ENCODE measurements at regions not wholly inside any gene's neighbourhood (a gene's known extent, or its start where the extent isn't known, plus 50 kb on each side); places are given as distances from the start of the nearest gene placed in this dataset.
"Not testable (repeated sequence)": the region's sequence is repeated elsewhere in the genome, so short reads cannot be mapped to it uniquely, and the experiment has no call there.

GRCh38 chr22:49345896-49346295 is 481.8 kb downstream of the BRD1 start:
- Histone ChIP-seq H3K27me3 (ENCODE audit: control insufficient read depth, low read length) (no peaks in the 10 kb centered on the region), H3K27ac (ENCODE audit: low read depth, low read length) (no peak overlapping the region), H3K9me3 (ENCODE audit: control insufficient read depth, insufficient read depth, low read length) (no peaks in the 10 kb centered on the region), H3K4me2 (ENCODE audit: low read length) (no peak overlapping the region), H3K9me2 (replicated peaks; ENCODE audit: control insufficient read depth, low read length) (no peaks in the 10 kb centered on the region), H3K79me2 (ENCODE audit: control insufficient read depth, low read length) (no peaks in the 10 kb centered on the region), H3K4me1 (ENCODE audit: control insufficient read depth, low read length) (peaks cover 42% of the 10 kb centered on the region), H3K36me3 (ENCODE audit: control insufficient read depth, low read length) (no peaks in the 10 kb centered on the region), H3F3A (ENCODE audit: control insufficient read depth, insufficient read depth) (peaks cover 3% of the 10 kb centered on the region), H4K20me1 (ENCODE audit: control insufficient read depth, insufficient read depth, low read depth, low read length) (no peaks in the 10 kb centered on the region), H3K4me3 (ENCODE audit: low read length) (no peak overlapping the region)
- no peak for TF ChIP-seq EZH2phosphoT487 (IDR thresholded peaks at IDR 0.05; ENCODE audit: borderline replicate concordance, low read length)
- TF ChIP-seq, protein P1, sequence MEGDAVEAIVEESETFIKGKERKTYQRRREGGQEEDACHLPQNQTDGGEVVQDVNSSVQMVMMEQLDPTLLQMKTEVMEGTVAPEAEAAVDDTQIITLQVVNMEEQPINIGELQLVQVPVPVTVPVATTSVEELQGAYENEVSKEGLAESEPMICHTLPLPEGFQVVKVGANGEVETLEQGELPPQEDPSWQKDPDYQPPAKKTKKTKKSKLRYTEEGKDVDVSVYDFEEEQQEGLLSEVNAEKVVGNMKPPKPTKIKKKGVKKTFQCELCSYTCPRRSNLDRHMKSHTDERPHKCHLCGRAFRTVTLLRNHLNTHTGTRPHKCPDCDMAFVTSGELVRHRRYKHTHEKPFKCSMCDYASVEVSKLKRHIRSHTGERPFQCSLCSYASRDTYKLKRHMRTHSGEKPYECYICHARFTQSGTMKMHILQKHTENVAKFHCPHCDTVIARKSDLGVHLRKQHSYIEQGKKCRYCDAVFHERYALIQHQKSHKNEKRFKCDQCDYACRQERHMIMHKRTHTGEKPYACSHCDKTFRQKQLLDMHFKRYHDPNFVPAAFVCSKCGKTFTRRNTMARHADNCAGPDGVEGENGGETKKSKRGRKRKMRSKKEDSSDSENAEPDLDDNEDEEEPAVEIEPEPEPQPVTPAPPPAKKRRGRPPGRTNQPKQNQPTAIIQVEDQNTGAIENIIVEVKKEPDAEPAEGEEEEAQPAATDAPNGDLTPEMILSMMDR (IDR thresholded peaks at IDR 0.05; ENCODE audit: low read depth, low read length, poor library complexity, severe bottlenecking) = no peak

GRCh38 chr22:49344656-49345055 is 483.0 kb downstream of the BRD1 start:
- Histone ChIP-seq H4K20me1 (ENCODE audit: control insufficient read depth, insufficient read depth, low read depth, low read length) (no peaks in the 10 kb centered on the region), H3K4me1 (ENCODE audit: control insufficient read depth, low read length) (peaks cover 30% of the 10 kb centered on the region), H3K27ac (ENCODE audit: low read depth, low read length) (no peak overlapping the region), H3K9me3 (ENCODE audit: control insufficient read depth, insufficient read depth, low read length) (no peaks in the 10 kb centered on the region), H3K27me3 (ENCODE audit: control insufficient read depth, low read length) (no peaks in the 10 kb centered on the region), H3F3A (ENCODE audit: control insufficient read depth, insufficient read depth) (no peaks in the 10 kb centered on the region), H3K9me2 (replicated peaks; ENCODE audit: control insufficient read depth, low read length) (no peaks in the 10 kb centered on the region), H3K4me2 (ENCODE audit: low read length) (no peak overlapping the region), H3K79me2 (ENCODE audit: control insufficient read depth, low read length) (no peaks in the 10 kb centered on the region), H3K36me3 (ENCODE audit: control insufficient read depth, low read length) (no peaks in the 10 kb centered on the region), H3K4me3 (ENCODE audit: low read length) (no peak overlapping the region)
- TF ChIP-seq EZH2phosphoT487 (IDR thresholded peaks at IDR 0.05; ENCODE audit: borderline replicate concordance, low read length) = no peak
- TF ChIP-seq, protein P1 (IDR thresholded peaks at IDR 0.05; ENCODE audit: low read depth, low read length, poor library complexity, severe bottlenecking) = no peak

DNA sequence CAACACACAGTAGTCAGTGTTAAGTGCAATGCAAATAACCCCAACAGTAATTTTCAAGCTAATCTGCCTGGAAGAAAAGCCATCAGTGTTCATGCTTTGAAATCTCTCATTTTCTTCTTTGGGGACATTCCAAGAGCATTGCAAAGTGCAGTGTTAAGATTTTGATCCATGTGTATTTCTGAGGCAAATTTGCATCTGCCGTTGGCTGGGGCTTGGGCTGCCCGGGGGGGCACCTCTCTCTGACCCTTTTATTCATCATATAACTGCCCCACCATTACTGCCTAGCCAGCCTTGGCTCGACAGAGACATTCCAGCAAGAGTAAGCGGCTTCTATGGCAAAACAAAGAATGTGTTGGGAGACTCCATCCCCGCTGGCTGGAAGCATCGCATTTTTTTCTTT is 483.5 kb downstream of the BRD1 start:
- Histone ChIP-seq H3K79me2 (ENCODE audit: control insufficient read depth, low read length) (no peaks in the 10 kb centered on the region), H3K9me3 (ENCODE audit: control insufficient read depth, insufficient read depth, low read length) (no peaks in the 10 kb centered on the region), H3K27me3 (ENCODE audit: control insufficient read depth, low read length) (no peaks in the 10 kb centered on the region), H3K27ac (ENCODE audit: low read depth, low read length) (no peak overlapping the region), H3K36me3 (ENCODE audit: control insufficient read depth, low read length) (no peaks in the 10 kb centered on the region), H3K4me2 (ENCODE audit: low read length) (peak overlapping the region; percentile 21; the same call in 1 of the 2 replicates), H3K4me1 (ENCODE audit: control insufficient read depth, low read length) (peaks cover 25% of the 10 kb centered on the region), H4K20me1 (ENCODE audit: control insufficient read depth, insufficient read depth, low read depth, low read length) (no peaks in the 10 kb centered on the region), H3K9me2 (replicated peaks; ENCODE audit: control insufficient read depth, low read length) (no peaks in the 10 kb centered on the region), H3F3A (ENCODE audit: control insufficient read depth, insufficient read depth) (no peaks in the 10 kb centered on the region), H3K4me3 (ENCODE audit: low read length) (no peak overlapping the region)
- TF ChIP-seq, protein P1 (IDR thresholded peaks at IDR 0.05; ENCODE audit: low read depth, low read length, poor library complexity, severe bottlenecking) = no peak
- TF ChIP-seq EZH2phosphoT487 (IDR thresholded peaks at IDR 0.05; ENCODE audit: borderline replicate concordance, low read length) = no peak

- Histone ChIP-seq H3K4me2 (ENCODE audit: low read length) (no peak overlapping the region), H3K79me2 (ENCODE audit: control insufficient read depth, low read length) (no peaks in the 10 kb centered on the region), H3F3A (ENCODE audit: control insufficient read depth, insufficient read depth) (no peaks in the 10 kb centered on the region), H3K27ac (ENCODE audit: low read depth, low read length) (no peak overlapping the region), H3K9me3 (ENCODE audit: control insufficient read depth, insufficient read depth, low read length) (no peaks in the 10 kb centered on the region), H4K20me1 (ENCODE audit: control insufficient read depth, insufficient read depth, low read depth, low read length) (no peaks in the 10 kb centered on the region), H3K4me3 (ENCODE audit: low read length) (no peak overlapping the region), H3K9me2 (replicated peaks; ENCODE audit: control insufficient read depth, low read length) (no peaks in the 10 kb centered on the region), H3K27me3 (ENCODE audit: control insufficient read depth, low read length) (no peaks in the 10 kb centered on the region), H3K4me1 (ENCODE audit: control insufficient read depth, low read length) (peaks cover 25% of the 10 kb centered on the region), H3K36me3 (ENCODE audit: control insufficient read depth, low read length) (no peaks in the 10 kb centered on the region)
- no peak for TF ChIP-seq EZH2phosphoT487 (IDR thresholded peaks at IDR 0.05; ENCODE audit: borderline replicate concordance, low read length)
- TF ChIP-seq, protein P1 (IDR thresholded peaks at IDR 0.05; ENCODE audit: low read depth, low read length, poor library complexity, severe bottlenecking) = no peak
Observed at GRCh38 chr22:49340406-49340805, 487.3 kb downstream of the BRD1 start.

- H3K79me2 ChIP-seq (ENCODE audit: control insufficient read depth, low read length); H3K27ac ChIP-seq (ENCODE audit: low read depth, low read length); H3K9me2 ChIP-seq (replicated peaks; ENCODE audit: control insufficient read depth, low read length); H3K4me3 ChIP-seq (ENCODE audit: low read length); H4K20me1 ChIP-seq (ENCODE audit: control insufficient read depth, insufficient read depth, low read depth, low read length); H3K36me3 ChIP-seq (ENCODE audit: control insufficient read depth, low read length); H3K27me3 ChIP-seq (ENCODE audit: control insufficient read depth, low read length); H3F3A ChIP-seq (ENCODE audit: control insufficient read depth, insufficient read depth); H3K4me2 ChIP-seq (ENCODE audit: low read length); H3K9me3 ChIP-seq (ENCODE audit: control insufficient read depth, insufficient read depth, low read length): not testable (repeated sequence)
- peaks cover 11% of the 10 kb centered on the region for H3K4me1 ChIP-seq (ENCODE audit: control insufficient read depth, low read length)
Observed at GRCh38 chr22:49336483-49336882, 491.2 kb downstream of the BRD1 start.
